Stimulated activated CD4-positive, alpha-beta T cell treated with anti-CD3 and anti-CD28 coated beads, Interleukin-15, amount 100 ng/mL, for 1 hour (primary cell): ENCODE measurements at regions not wholly inside any gene's neighbourhood (a gene's known extent, or its start where the extent isn't known, plus 50 kb on each side); places are given as distances from the start of the nearest gene placed in this dataset.

ENCODE experiments used
- DNase-seq, 2 donors: peaks; one replicate each; pipeline ENCODE4 v3.0.0-alpha.2; 2020; ENCODE audit warnings: low read depth in 1 of 2, low spot score in 1 of 2

DNA sequence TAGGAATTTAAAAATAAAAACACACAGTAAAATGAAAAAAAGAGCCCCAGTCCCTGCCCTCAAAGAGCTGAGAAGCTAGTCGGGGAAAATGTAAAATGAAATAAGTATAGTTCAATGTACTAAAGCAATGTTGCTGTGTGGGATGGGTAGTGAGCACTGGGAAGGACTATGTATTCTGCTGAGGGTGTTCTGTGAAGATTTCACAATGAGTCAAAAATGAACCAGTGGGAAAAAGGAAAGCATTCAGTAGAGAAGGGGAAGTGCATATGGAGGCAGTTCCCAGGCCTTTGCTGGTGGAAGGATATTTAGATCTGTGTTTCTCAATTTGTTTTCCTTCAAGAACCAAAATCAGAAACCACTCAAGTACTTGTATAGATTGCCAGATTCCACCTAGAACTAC, 1094.7 kb upstream of the KLHL29 start:
- DNase-seq, result no peak

DNA sequence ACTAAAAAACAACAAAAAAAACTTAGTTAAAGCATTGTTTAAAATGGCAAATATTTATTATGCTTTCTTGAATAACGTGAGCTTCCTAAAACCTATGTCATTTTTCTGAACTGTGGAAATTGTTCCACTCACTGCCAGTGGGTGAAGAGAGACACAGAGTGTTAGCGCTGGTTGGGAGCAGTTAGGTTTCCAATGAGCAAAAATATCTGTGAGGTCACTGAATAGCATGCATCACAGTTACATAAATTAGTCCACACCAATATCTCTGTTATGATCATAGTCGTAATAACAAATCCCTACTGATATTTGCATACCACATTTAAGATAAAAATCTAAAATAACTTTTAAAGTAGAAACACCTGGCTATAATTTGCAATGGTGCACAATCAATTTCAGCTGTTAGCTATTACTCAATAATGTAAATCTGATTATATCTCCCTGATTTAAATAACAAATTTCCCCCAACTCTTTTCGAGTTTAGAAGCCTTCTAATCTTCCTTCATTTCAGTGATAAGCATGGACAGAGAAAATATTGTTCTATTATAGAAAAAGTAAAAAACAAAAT, 1094.0 kb upstream of the KLHL29 start:
- DNase-seq, result no peak

- DNase-seq, result no peak
Measured at GRCh38 chr2:22301228-22301627, 1083.8 kb upstream of the KLHL29 start.

DNA sequence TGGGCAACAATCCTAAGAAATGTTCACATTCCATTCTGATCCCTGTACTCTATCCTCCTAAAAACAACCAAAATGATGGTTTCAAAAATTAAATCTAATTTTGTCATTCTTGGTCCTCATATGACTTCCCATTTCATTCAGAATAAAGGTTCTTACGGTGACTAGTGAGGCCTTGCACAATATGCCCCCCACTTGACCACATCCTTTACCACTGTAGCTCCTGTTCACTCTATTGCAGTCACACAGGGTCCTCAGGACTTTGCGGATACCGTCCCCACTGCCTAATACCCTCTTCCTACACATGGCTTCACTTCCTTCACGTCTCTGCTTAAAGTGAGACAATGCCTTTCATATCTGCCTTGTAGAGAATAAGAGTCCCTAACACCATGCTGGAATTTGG, 1058.7 kb upstream of the KLHL29 start:
- DNase-seq, result no peak

DNA sequence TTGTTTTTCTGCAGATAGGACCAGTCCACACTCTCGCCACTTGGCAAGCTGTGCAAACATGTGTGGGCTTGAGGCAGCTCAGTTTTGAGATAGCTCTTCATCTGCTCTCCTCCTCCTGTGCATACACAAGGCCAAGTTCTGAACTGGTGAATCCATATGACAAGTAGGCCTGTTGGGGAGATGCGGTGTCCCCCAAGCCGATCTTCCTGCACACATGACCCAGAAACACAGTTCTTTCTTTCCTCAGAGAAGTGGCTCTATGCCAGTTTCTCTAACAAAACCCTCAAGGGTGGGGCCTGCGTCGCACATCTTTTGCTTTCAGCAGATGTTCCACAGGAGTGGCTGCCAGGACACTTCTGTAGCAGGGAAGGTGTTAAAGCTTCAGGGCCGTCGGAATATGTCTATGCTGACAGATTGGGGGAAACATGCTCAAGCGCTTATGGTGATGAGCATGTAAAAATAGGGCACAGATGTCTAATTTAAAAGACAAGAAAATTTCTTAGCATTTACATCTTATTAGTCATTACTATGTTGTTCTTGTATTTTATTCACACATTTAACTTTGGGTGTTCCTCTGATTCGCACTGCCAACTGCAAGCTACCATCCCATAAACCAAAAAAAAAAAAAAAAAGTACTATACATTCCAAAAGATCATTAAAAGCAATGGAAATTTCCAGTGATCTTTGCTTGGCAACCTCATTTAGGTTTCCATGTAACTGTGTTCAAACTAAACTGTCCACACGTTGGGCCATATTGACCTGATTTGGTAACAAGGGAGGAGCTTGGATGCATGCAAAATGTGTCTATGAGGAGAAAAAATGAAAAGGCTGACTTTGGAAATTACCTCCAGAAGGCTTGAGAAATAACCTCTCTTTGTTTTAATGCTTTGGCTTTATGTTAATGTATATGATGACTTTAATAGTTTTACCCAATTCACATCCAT, 1055.5 kb upstream of the KLHL29 start:
- no peak for DNase-seq

DNA sequence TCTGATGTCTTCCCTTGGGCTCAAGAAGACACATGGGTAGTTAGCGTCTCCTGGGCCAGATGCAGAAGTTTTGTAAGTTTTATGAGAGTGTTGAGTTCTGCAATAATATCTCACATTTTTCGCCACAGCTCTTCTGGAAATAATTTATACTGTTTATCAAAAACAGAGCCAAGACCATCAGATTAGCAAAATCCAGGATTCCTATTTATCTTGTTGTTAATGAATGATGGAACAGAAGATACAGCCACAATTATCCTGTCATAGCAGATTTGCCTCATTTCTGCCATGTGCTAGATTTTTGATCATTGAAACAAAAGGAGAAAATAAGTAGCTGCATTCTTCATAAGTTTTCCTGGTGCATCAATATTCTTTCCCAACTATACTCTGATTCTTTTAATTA, 1048.6 kb upstream of the KLHL29 start:
- no peak for DNase-seq

- no peak for DNase-seq
Measured at GRCh38 chr2:22340716-22341115, 1044.3 kb upstream of the KLHL29 start.

DNA sequence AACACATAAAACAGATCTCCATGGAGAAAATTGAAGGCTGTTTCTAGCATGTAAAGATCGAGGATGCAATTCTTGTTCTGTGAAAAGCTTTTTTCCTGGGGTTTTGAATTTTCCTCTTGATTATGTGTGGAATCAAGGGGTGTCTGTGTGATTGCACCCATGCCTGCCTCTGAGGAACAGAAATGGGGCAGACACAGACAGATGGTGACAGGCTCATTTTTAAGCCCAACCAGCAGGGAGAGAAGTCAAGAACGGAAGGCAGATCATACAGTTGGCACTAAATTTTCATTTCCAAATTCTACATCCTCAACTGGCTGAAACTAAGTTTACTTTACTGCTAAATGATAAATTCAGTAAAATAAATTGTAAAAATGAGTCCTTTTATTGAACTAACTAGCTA, 1037.7 kb upstream of the KLHL29 start:
- no peak for DNase-seq

DNA sequence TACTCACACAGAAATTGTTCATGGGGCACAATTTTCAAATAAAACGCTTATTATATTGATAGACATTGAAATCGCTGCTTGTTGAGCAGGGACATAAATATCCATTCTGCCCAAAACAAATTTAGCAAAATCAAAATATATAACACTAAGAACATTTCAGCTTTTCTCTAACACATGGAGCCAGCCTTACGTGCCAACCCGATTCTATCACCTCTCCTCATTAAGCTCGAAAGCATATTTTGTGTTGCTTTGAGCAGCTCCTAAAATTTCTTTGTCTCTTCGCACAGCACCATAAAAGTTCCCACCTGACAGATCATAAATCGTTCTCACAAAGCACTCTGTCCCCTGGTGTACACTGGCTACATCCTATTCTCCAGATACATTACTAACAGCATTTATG, 1034.4 kb upstream of the KLHL29 start:
- no peak for DNase-seq

DNA sequence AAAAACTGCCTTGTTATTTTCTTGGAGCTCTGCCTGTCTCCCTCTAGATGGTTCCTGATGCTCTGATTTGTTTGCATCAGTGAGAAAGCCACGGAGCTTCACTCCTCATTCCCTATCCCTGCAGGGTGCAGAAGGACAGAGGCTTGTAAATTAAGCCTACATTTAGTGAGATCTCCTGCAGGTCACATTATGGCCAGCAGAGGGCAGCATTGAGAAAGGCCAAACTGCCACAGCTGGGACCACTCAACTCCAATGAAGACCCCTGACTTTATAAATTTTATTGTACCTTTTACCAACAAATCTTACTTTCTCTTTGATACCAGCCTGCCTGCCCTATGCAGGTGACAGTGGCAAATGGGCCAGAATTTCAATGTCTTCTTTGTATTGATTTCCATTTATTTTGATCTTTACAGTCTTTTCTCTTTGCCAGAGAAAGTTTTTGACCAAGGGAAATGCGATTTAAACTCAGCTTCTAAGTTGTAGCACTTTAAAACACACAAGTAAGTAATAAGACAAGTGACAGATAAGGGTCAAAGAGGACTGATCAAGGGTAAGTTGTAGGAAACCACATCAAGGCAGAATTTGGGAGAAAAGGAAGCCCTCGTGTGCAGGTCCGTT, 1029.1 kb upstream of the KLHL29 start:
- peak in 1 of 2 donors; percentile 10 for DNase-seq

- no peak for DNase-seq
Measured at GRCh38 chr2:22359071-22359672, 1025.8 kb upstream of the KLHL29 start.

DNA sequence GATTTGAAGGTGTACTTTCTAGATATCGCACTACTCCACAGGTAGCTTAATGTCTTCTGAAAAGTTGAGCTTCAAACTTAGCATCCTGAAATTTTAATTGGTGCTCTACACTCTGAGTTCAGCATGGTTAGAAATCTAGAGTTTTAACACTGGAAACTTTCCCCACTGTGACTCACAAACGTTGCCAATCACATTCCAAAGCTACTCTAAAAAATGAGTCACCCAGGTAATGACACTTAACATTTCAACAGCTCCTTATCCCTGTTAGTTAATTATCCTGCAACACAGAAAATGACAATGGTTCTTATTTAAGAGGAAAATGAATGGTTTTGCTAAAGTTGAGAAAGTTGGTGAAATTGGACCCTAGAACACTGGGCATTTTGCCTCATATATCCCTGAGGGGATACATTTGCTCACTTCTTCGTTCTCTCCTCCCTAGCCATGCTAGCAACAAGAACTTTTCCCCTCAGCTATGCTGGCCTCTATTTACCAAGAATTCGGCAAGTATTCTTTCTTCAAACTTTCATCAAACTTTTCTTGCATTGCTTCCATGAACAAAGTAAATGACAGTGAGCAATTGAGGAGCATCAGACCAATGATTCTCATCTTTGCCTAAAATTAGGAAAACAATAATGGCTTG, 1024.1 kb upstream of the KLHL29 start:
- DNase-seq, result no peak

DNA sequence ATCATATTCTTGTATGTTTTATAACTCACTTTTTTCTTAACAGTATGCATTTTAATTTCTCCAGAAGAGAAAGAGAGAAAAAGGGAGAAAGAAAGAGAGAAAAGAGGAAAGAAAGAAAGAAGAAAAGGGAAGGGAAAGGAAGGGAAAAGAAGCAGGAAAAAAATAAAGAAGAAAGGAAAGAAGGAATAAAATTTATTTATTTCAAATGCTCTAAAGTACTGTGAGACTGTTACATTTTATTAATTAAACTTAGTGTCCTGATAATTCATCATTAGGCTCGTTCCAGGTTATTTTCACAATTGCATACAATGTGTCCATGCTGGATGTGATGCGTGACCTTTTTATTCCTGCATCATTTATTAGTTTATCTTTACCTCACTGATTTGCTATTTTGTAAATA, 1023.4 kb upstream of the KLHL29 start:
- DNase-seq, result no peak

GRCh38 chr2:22375096-22375495, 1009.9 kb upstream of the KLHL29 start:
- no peak for DNase-seq

- no peak for DNase-seq
Measured at GRCh38 chr2:22377268-22377667, 1007.7 kb upstream of the KLHL29 start.

GRCh38 chr2:22382479-22383169, 1002.4 kb upstream of the KLHL29 start:
- no peak for DNase-seq

- DNase-seq, result no peak
Measured at GRCh38 chr2:22397847-22398246, 987.1 kb upstream of the KLHL29 start.

DNA sequence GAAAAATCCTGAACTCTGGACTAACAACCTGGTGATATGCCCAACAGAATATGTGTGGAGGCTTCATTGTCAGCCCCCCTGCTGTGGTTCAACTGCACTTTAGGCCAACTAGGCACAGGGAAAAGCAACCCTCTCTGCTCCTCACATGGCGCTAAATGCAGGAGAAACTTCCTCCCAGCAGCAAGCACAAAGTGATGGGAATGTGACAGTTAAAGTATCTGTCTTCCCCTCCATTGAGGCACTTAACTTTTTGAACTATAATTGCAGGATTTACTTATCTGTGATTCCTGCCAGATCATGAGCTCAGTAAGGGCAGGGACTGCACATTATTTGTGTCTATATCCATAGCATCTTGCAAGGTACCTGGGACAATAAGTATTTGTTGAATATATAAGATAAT, 981.2 kb upstream of the KLHL29 start:
- DNase-seq, result no peak

DNA sequence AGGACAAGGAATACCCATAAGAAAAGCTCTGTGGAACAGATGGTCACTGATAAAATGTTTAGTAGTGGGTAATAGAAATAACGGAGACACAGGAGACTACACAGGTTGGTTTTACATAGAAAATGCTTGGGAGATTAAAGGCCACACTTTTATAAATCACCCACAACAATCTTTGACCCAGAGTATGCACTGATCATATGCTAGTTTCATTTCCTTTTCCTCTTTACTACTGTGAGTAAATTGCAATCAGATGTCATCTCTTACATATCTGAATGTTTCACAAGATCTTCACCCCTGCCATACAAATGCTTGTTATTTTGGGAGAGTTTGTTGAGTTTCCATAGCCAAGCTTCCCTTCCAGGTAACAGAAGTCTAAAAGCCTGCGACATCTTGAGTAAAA, 978.4 kb upstream of the KLHL29 start:
- no peak for DNase-seq

GRCh38 chr2:22420076-22420475, 964.9 kb upstream of the KLHL29 start:
- DNase-seq, result no peak

DNA sequence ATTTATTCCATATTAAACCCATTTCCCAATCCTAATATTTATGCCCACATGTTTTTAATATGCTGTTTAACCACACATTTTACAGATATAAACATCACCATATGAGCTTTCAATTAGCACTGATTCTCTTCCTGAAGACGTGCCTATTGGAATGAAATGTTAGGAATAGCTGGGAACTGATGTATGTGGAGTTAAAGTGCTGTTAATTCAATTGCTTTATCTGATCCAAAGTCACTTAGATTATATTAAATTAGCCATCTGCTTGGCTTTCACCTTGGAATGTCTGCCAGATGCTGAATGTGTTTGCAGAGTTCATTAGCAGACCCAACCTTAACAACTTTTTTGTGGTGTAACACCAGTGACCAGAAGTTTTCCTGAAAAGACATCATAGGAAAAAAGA, 942.9 kb upstream of the KLHL29 start:
- DNase-seq, result no peak
